ENCODE measurements at regions not wholly inside any gene's neighbourhood (a gene's known extent, or its start where the extent isn't known, plus 50 kb on each side); places are given as distances from the start of the nearest gene placed in this dataset.

- peak in 1 of 2 donors; percentile 47 for DNase-seq (ENCODE audit: low spot score in 2 of 2)
- H3K4me3 ChIP-seq, result no peak overlapping the region
- TF ChIP-seq EP300 (IDR thresholded peaks at IDR 0.05), result no peak
- TF ChIP-seq POLR2A (IDR thresholded peaks at IDR 0.05), result no peak
- TF ChIP-seq POLR2AphosphoS5 (IDR thresholded peaks at IDR 0.05), result no peak
- TF ChIP-seq CTCF (IDR thresholded peaks at IDR 0.05), result peak in 1 of 2 donors; percentile 57
Measured at GRCh38 chr1:60978421-60979357, 103.7 kb upstream of the NFIA start.

GRCh38 chr1:60977661-60978060 is 104.7 kb upstream of the NFIA start:
- H3K27ac ChIP-seq, result no peak overlapping the region
- H3K36me3 ChIP-seq, result no peaks in the 10 kb centered on the region
- H3K4me3 ChIP-seq, result no peak overlapping the region
- no peaks in the 10 kb centered on the region for H3K9me3 ChIP-seq
- TF ChIP-seq POLR2A (IDR thresholded peaks at IDR 0.05) (no peak), POLR2AphosphoS5 (IDR thresholded peaks at IDR 0.05) (no peak), CTCF (IDR thresholded peaks at IDR 0.05) (no peak), EP300 (IDR thresholded peaks at IDR 0.05) (no peak)
- H3K4me1 ChIP-seq, result no peaks in the 10 kb centered on the region
- DNase-seq (ENCODE audit: low spot score in 2 of 2), result no peak
- H3K27me3 ChIP-seq, result no peaks in the 10 kb centered on the region

More at GRCh38 chr1:60978421-60979357, 103.7 kb upstream of the NFIA start:
- 65% methylated on average over 4 of the region's 4 CpGs for WGBS
- peaks cover 4% of the 10 kb centered on the region for H3K4me1 ChIP-seq
- H3K9me3 ChIP-seq, result no peaks in the 10 kb centered on the region
- H3K27me3 ChIP-seq, result no peaks in the 10 kb centered on the region
- H3K27ac ChIP-seq, result no peak overlapping the region
- no peaks in the 10 kb centered on the region for H3K36me3 ChIP-seq

- DNase-seq (ENCODE audit: low spot score in 2 of 2), result no peak
- H3K36me3 ChIP-seq, result no peaks in the 10 kb centered on the region
- H3K27ac ChIP-seq, result no peak overlapping the region
- TF ChIP-seq CTCF (IDR thresholded peaks at IDR 0.05), result no peak
- TF ChIP-seq POLR2AphosphoS5 (IDR thresholded peaks at IDR 0.05), result no peak
- TF ChIP-seq POLR2A (IDR thresholded peaks at IDR 0.05), result no peak
- no peak for TF ChIP-seq EP300 (IDR thresholded peaks at IDR 0.05)
- H3K4me3 ChIP-seq, result no peak overlapping the region
- H3K9me3 ChIP-seq, result no peaks in the 10 kb centered on the region
- peaks cover 14% of the 10 kb centered on the region for H3K4me1 ChIP-seq
- H3K27me3 ChIP-seq, result no peaks in the 10 kb centered on the region
- WGBS, result 92% methylated on average over 5 of the region's 5 CpGs
Measured at GRCh38 chr1:60974524-60975372, 107.6 kb upstream of the NFIA start.

GRCh38 chr1:60973668-60974067 is 108.7 kb upstream of the NFIA start:
- H3K27ac ChIP-seq, result no peak overlapping the region
- no peaks in the 10 kb centered on the region for H3K27me3 ChIP-seq
- no peaks in the 10 kb centered on the region for H3K9me3 ChIP-seq
- no peak for DNase-seq (ENCODE audit: low spot score in 2 of 2)
- 83% methylated on average over 4 of the region's 4 CpGs for WGBS
- no peaks in the 10 kb centered on the region for H3K36me3 ChIP-seq
- H3K4me1 ChIP-seq, result peaks cover 15% of the 10 kb centered on the region
- TF ChIP-seq POLR2AphosphoS5 (IDR thresholded peaks at IDR 0.05) (no peak), POLR2A (IDR thresholded peaks at IDR 0.05) (no peak), CTCF (IDR thresholded peaks at IDR 0.05) (no peak), EP300 (IDR thresholded peaks at IDR 0.05) (no peak)
- H3K4me3 ChIP-seq, result no peak overlapping the region

All from suprapubic skin (tissue), 4 donors.